ENCODE measurements at regions not wholly inside any gene's neighbourhood (a gene's known extent, or its start where the extent isn't known, plus 50 kb on each side); places are given as distances from the start of the nearest gene placed in this dataset.
"Not testable (repeated sequence)": the region's sequence is repeated elsewhere in the genome, so short reads cannot be mapped to it uniquely, and the experiment has no call there.

- peaks cover 2% of the 10 kb centered on the region for H3K9me3 Mint-ChIP-seq
- no peak for DNase-seq
- H3K4me3 Mint-ChIP-seq = no peak overlapping the region
- no peaks in the 10 kb centered on the region for H3K36me3 Mint-ChIP-seq (ENCODE audit: low read depth)
- H3K27ac Mint-ChIP-seq = no peak overlapping the region
- no peaks in the 10 kb centered on the region for H3K27me3 Mint-ChIP-seq
- H3K4me1 Mint-ChIP-seq (ENCODE audit: low read depth) = no peaks in the 10 kb centered on the region
Observed at GRCh38 chr6:81126150-81126549, 626.3 kb downstream of the TENT5A start.

GRCh38 chr6:81120280-81120679 is 632.2 kb downstream of the TENT5A start:
- Mint-ChIP-seq H3K27me3 (no peaks in the 10 kb centered on the region), H3K9me3 (no peaks in the 10 kb centered on the region), H3K4me1 (ENCODE audit: low read depth) (no peaks in the 10 kb centered on the region), H3K36me3 (ENCODE audit: low read depth) (no peaks in the 10 kb centered on the region), H3K27ac (no peak overlapping the region), H3K4me3 (no peak overlapping the region)
- DNase-seq = no peak

GRCh38 chr6:81105998-81106397 is 646.5 kb downstream of the TENT5A start:
- DNase-seq = no peak
- H3K4me3 Mint-ChIP-seq = no peak overlapping the region
- no peaks in the 10 kb centered on the region for H3K27me3 Mint-ChIP-seq
- no peaks in the 10 kb centered on the region for H3K36me3 Mint-ChIP-seq (ENCODE audit: low read depth)
- H3K27ac Mint-ChIP-seq = no peak overlapping the region
- peaks cover 17% of the 10 kb centered on the region for H3K9me3 Mint-ChIP-seq
- H3K4me1 Mint-ChIP-seq (ENCODE audit: low read depth) = no peaks in the 10 kb centered on the region

- H3K27me3 Mint-ChIP-seq = no peaks in the 10 kb centered on the region
- no peak for DNase-seq
- no peaks in the 10 kb centered on the region for H3K36me3 Mint-ChIP-seq (ENCODE audit: low read depth)
- no peak overlapping the region for H3K4me3 Mint-ChIP-seq
- no peaks in the 10 kb centered on the region for H3K4me1 Mint-ChIP-seq (ENCODE audit: low read depth)
- H3K9me3 Mint-ChIP-seq = peaks cover 18% of the 10 kb centered on the region
- no peak overlapping the region for H3K27ac Mint-ChIP-seq
Observed at GRCh38 chr6:81098109-81098814, 654.2 kb downstream of the TENT5A start.

- DNase-seq; H3K27ac Mint-ChIP-seq; H3K36me3 Mint-ChIP-seq (ENCODE audit: low read depth); H3K4me3 Mint-ChIP-seq; H3K4me1 Mint-ChIP-seq (ENCODE audit: low read depth); H3K27me3 Mint-ChIP-seq: not testable (repeated sequence)
- peaks cover 17% of the 10 kb centered on the region for H3K9me3 Mint-ChIP-seq
Observed at GRCh38 chr6:81096464-81096863, 656.0 kb downstream of the TENT5A start.

- H3K27me3 Mint-ChIP-seq = no peaks in the 10 kb centered on the region
- DNase-seq = no peak
- no peaks in the 10 kb centered on the region for H3K36me3 Mint-ChIP-seq (ENCODE audit: low read depth)
- H3K27ac Mint-ChIP-seq = no peak overlapping the region
- H3K9me3 Mint-ChIP-seq = peaks cover 11% of the 10 kb centered on the region
- no peak overlapping the region for H3K4me3 Mint-ChIP-seq
- H3K4me1 Mint-ChIP-seq (ENCODE audit: low read depth) = no peaks in the 10 kb centered on the region
Observed at GRCh38 chr6:81093051-81093450, 659.4 kb downstream of the TENT5A start.

- no peaks in the 10 kb centered on the region for H3K27me3 Mint-ChIP-seq
- H3K4me1 Mint-ChIP-seq (ENCODE audit: low read depth) = no peaks in the 10 kb centered on the region
- no peak for DNase-seq
- H3K36me3 Mint-ChIP-seq (ENCODE audit: low read depth) = no peaks in the 10 kb centered on the region
- no peak overlapping the region for H3K4me3 Mint-ChIP-seq
- no peak overlapping the region for H3K27ac Mint-ChIP-seq
- peaks cover 3% of the 10 kb centered on the region for H3K9me3 Mint-ChIP-seq
Observed at GRCh38 chr6:81088145-81088544, 664.3 kb downstream of the TENT5A start.

GRCh38 chr6:81086991-81087390 is 665.5 kb downstream of the TENT5A start:
- Mint-ChIP-seq H3K27ac (no peak overlapping the region), H3K9me3 (no peaks in the 10 kb centered on the region), H3K4me1 (ENCODE audit: low read depth) (no peaks in the 10 kb centered on the region), H3K36me3 (ENCODE audit: low read depth) (no peaks in the 10 kb centered on the region), H3K4me3 (no peak overlapping the region), H3K27me3 (no peaks in the 10 kb centered on the region)
- no peak for DNase-seq

- Mint-ChIP-seq H3K36me3 (ENCODE audit: low read depth) (no peaks in the 10 kb centered on the region), H3K27ac (no peak overlapping the region), H3K9me3 (peaks cover 2% of the 10 kb centered on the region), H3K4me1 (ENCODE audit: low read depth) (no peaks in the 10 kb centered on the region), H3K4me3 (no peak overlapping the region), H3K27me3 (no peaks in the 10 kb centered on the region)
- no peak for DNase-seq
Observed at GRCh38 chr6:81085431-81085790, 667.1 kb downstream of the TENT5A start.

- Mint-ChIP-seq H3K27ac (no peak overlapping the region), H3K4me1 (ENCODE audit: low read depth) (no peaks in the 10 kb centered on the region), H3K9me3 (peaks cover 2% of the 10 kb centered on the region), H3K36me3 (ENCODE audit: low read depth) (no peaks in the 10 kb centered on the region), H3K27me3 (no peaks in the 10 kb centered on the region), H3K4me3 (no peak overlapping the region)
- no peak for DNase-seq
Observed at GRCh38 chr6:81084776-81085430, 667.6 kb downstream of the TENT5A start.

GRCh38 chr6:81075974-81076373 is 676.5 kb downstream of the TENT5A start:
- Mint-ChIP-seq H3K27ac (no peak overlapping the region), H3K36me3 (ENCODE audit: low read depth) (no peaks in the 10 kb centered on the region), H3K27me3 (no peaks in the 10 kb centered on the region), H3K9me3 (peaks cover 6% of the 10 kb centered on the region), H3K4me1 (ENCODE audit: low read depth) (no peaks in the 10 kb centered on the region), H3K4me3 (no peak overlapping the region)
- DNase-seq = no peak

GRCh38 chr6:81073318-81073717 is 679.2 kb downstream of the TENT5A start:
- no peak for DNase-seq
- Mint-ChIP-seq H3K4me3 (no peak overlapping the region), H3K9me3 (peaks cover 2% of the 10 kb centered on the region), H3K27ac (no peak overlapping the region), H3K4me1 (ENCODE audit: low read depth) (no peaks in the 10 kb centered on the region), H3K36me3 (ENCODE audit: low read depth) (no peaks in the 10 kb centered on the region), H3K27me3 (no peaks in the 10 kb centered on the region)

GRCh38 chr6:81071121-81071520 is 681.4 kb downstream of the TENT5A start:
- no peak for DNase-seq
- H3K9me3 Mint-ChIP-seq = peaks cover 2% of the 10 kb centered on the region
- H3K36me3 Mint-ChIP-seq (ENCODE audit: low read depth) = no peaks in the 10 kb centered on the region
- no peak overlapping the region for H3K4me3 Mint-ChIP-seq
- H3K27ac Mint-ChIP-seq = no peak overlapping the region
- no peaks in the 10 kb centered on the region for H3K4me1 Mint-ChIP-seq (ENCODE audit: low read depth)
- H3K27me3 Mint-ChIP-seq = no peaks in the 10 kb centered on the region

- H3K27ac Mint-ChIP-seq = no peak overlapping the region
- H3K4me1 Mint-ChIP-seq (ENCODE audit: low read depth) = no peaks in the 10 kb centered on the region
- no peaks in the 10 kb centered on the region for H3K36me3 Mint-ChIP-seq (ENCODE audit: low read depth)
- peaks cover 9% of the 10 kb centered on the region for H3K9me3 Mint-ChIP-seq
- H3K27me3 Mint-ChIP-seq = no peaks in the 10 kb centered on the region
- DNase-seq = no peak
- H3K4me3 Mint-ChIP-seq = no peak overlapping the region
Observed at GRCh38 chr6:81067057-81067456, 685.4 kb downstream of the TENT5A start.

GRCh38 chr6:81063891-81064290 is 688.6 kb downstream of the TENT5A start:
- Mint-ChIP-seq H3K27me3 (no peaks in the 10 kb centered on the region), H3K9me3 (peaks cover 9% of the 10 kb centered on the region), H3K36me3 (ENCODE audit: low read depth) (no peaks in the 10 kb centered on the region), H3K27ac (no peak overlapping the region), H3K4me1 (ENCODE audit: low read depth) (no peaks in the 10 kb centered on the region), H3K4me3 (no peak overlapping the region)
- no peak for DNase-seq

All from activated T-cell treated with anti-CD3 and anti-CD28 coated beads, Interleukin-2, amount 50 U/mL, for 24 hours (primary cell).